ENCODE measurements at regions not wholly inside any gene's neighbourhood (a gene's known extent, or its start where the extent isn't known, plus 50 kb on each side); places are given as distances from the start of the nearest gene placed in this dataset.

DNA sequence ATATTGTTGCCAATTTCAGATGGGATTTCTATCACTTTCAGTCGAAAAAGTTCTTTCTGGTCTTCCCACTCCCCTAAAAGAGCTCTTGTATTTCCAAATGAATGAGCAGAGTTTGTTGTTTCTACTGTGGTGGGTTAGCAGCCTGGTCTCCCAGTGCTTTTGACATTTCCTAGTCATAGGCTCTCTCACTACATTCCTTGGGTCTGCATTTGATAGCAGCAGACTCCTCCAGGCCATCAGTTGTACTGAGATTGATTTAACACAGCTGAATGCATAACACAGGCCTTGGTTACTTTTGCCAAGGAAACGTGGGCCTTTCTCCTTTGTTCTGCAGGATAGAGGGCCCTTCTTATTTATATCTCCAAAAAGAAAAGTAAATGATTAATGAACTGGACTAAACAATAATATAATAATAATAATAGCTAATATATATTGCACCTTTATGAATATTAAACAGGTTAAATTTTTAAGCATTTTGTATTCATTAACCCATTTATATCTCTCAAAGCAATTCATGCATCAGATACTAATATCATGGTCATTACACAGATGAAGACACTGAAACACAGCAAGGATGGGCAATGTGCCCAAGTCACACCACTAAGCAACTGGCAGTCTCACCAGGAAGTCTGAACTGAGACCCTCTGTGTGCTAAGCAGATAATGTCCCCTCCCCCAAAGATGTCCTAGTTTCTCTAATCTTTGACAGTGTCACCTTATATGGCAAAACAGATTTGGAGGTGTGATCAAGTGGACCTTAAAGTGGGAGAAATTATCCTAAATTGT lies 1579.2 kb downstream of the AACS start:
- DNase-seq (ENCODE audit: low spot score): no peak

DNA sequence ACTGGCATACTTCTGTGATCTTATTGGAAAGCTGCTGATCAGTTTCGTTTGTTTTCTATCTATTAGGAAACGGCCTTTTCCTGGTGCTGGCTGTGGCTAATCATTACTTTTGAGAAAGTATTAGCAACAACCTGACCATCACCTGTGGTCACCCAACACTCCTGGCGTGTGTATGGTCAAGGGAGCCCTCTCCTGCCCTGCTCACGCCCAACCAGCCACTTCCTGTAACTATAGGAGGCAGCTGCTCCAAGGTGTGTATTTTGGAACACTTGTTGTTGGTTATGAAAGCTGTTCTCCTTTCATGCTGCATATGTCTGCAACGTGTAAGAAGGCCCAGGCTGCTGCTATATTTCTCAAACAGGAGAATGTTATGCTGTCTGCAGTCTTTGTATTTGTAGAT lies 1582.8 kb downstream of the AACS start:
- DNase-seq (ENCODE audit: low spot score): no peak

DNA sequence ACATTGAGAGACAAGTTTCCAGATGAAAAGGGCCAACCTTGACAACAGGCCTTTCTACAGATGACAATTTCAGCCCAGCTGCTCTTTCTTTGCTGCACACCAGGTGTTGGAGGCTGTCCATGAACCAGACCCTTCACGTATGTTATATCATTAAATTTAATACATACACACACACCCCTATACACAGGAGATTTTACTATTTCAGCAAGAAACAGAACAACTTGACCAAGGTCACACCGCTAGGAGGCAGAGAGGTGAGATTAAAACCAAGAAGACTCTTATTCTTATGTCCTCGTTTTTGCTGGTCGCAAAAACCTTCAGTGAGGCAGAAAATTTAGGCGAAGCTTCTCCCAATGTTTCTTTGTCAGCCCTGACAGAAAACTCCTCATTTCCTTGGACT lies 1585.9 kb downstream of the AACS start:
- no peak for DNase-seq (ENCODE audit: low spot score)

DNA sequence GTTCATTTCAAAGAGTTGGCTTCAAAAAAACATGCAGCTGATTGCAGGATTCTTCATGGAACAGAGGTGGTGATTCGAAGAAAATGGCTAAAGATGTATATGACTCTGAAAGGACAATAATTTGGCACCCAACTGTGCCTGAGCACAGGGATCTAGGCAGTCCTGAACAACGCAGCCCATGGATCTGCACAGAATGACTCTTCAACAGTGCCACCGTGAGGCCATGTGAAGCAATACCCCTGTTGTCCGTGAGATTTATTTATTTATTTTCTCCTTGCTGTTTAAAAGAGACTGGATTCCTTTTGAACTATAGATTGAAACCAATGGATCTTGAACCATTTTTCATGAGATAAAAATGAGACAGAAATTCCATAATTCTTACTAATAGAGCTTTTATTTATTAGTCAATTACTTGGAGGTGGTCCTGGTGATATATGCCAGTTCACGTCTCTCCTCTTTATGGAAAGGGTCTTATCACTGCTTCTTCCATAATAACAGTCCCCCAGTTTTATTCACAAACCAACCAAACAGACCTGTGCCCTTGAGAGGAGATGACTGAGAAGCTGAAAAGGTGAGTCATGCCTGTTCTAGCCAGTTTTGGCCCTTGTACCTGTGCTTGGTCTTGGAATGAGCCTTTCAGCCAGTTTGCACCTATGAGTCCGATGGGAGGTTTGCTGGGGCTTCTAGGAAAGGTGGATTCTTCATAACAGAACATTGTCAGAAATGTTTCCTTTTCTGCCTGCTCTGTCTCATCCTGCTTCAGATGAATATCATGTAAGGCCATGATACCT lies 1598.3 kb downstream of the AACS start:
- DNase-seq (ENCODE audit: low spot score): no peak

DNA sequence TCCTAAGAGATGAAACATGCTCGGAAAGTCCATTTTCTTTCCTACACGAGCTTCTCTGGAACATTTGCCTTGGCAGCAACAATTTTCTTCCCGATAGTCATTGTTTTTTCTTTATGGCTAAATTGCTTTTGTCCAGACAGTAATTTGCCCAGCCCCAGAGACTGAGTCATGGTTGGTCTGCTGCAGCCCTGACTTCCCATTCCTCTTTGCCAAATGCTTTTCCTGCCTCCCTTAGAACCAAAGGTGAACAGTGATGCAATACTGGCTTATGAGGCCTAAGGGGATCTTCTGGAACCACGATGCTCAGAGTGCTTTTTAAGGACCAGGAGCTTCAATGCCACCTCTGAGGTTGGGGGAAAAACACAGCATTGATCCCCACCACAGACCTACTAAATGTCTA lies 1599.6 kb upstream of the TMEM132C start:
- DNase-seq (ENCODE audit: low spot score): no peak

DNA sequence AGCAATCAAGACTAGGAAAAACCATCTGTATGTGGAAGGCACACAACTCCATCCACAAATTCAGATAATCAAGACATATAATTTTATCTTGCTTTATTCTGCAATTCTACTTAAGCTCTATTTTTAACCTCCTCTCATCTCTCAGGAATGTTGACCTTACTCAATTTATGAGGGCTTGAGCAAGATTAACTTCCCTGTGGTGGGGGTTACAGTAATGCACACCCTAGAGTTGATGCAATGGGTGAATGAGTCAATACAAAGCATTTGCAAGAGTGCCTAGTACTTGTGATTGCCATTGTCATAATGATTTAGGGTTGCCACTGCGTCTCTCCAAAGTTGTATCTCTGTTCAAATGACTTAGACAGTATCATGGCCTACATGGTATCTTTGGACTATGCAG lies 1598.4 kb upstream of the TMEM132C start:
- no peak for DNase-seq (ENCODE audit: low spot score)

DNA sequence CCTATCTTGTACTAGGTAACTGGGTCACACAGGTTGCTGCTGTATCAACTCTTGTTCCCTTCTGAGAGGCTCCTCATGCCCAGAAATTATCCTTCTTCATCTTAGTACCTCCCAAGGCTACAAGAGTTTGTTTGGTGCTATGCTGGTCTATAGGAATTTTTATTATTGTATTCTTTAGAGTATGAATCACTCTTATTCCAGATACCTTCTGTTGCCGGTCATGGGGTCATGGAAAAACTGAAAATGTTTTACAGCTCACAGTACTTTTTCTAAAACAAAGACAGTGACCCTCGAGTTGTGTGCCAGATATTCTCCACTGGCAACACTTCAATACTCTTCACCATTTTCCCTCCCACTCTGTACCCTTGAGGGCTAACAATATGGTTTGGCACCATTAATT lies 1598.0 kb upstream of the TMEM132C start:
- no peak for DNase-seq (ENCODE audit: low spot score)

DNA sequence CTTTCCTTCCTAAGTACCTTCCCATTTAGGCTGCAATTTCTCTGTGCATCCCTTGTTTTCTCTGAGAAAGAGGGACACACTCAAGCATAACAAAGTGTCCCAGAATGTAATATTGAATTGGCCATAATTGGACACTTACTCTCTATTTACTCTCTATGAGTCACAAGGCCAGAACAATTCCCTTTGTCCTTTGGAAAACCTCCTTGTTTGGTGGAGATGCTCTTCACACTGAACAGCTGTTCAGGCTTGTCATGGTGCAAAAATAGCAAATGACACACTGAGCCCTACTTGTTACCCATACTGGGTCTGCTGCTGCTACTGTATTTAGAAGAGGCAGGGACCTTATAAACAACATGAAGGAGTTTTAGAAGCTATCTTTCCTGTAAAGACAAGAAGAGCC lies 1590.5 kb upstream of the TMEM132C start:
- DNase-seq (ENCODE audit: low spot score): no peak

DNA sequence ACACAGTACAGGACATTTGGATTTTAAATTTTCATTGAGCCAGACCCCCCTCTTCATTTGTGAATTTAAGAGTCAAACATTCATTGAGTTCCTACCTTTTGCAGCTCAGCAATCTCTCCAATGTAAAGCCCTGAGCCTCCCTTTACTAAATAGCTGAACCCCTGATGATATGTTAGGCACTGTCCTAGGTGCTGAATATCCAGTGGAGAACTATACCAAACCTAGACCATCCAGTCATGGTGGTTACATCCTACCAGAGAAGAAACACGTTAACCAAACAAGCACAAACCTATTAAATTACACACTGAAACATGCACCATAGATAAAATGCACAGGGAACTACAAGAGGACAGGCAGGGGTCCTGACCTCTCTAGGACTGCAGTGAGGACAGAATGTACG lies 1585.3 kb upstream of the TMEM132C start:
- DNase-seq (ENCODE audit: low spot score): no peak

DNA sequence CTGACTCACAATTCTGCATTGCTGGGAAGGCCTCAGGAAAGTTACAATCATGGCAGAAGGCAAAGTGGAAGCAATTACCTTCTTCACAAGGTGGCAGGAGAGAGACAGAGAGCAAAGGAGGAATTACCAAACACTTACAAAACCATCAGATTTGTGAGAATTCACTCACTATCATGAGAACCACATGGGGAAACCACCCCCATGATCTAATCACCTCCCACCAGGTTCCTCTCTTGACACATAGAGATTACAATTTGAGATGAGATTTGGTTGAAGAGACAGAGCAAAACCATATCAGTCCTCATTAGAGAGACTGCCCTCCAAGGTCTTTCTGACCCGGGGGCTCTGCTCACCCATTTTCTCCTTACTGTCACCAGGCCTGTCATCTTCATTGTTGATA lies 1582.3 kb upstream of the TMEM132C start:
- no peak for DNase-seq (ENCODE audit: low spot score)

DNA sequence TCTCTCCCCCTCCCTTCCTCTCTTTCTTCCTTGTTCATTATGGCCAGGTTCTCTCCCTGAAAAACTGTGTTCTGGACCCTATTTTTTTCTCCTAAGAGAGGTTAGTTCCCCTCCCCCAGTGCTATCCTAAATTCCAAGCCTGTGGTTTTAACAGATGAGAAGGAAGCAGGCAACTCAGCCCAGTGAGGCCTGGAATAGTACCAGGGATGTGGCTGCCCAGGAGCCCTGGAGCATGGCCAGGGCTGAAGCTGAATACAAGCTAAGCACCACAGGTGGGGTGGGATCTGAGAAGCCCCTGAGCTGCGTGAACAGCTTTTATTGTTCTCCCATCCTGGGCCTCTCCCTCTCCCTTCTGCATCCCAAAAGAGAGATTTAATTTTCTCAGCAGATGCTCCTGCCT lies 1581.3 kb upstream of the TMEM132C start:
- no peak for DNase-seq (ENCODE audit: low spot score)

DNA sequence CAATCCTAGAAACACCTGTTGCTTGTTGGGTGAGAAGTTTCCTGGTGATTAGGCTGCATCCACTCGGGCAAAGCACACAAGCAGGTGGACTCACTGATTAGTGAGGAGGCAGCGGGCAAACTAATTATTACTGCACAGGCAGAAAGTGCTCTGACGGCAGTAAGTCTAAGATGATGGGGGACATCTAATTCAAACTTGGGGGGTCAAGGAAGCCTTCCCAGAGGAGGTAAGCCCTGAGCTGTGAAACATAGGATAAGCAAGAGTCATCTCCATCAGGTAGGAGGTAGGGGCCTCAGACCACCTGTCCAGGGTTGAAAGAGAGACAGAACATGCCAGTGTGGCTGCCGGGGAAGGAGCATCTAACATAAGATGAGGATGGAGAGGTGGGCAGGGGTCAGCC lies 1578.4 kb upstream of the TMEM132C start:
- DNase-seq (ENCODE audit: low spot score): no peak

DNA sequence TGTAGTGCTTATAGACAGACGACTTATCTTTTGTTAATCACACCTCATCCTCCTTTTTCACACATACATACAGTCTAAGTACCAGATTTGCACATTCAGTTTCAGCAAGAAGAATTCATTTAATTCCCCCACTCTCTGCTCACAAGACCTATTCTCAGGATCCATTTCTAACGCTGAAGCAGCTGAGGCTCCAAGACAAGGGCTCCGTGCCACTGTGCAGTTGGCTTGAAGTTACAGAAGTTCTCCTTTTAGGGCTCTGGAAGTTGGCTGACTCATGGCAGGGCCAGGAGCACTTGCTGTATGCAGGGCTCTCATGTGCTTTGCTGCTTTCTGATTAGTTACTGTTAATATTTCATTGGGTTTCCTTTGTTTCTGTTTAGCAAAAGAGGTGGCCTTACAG lies 1566.9 kb upstream of the TMEM132C start:
- no peak for DNase-seq (ENCODE audit: low spot score)

DNA sequence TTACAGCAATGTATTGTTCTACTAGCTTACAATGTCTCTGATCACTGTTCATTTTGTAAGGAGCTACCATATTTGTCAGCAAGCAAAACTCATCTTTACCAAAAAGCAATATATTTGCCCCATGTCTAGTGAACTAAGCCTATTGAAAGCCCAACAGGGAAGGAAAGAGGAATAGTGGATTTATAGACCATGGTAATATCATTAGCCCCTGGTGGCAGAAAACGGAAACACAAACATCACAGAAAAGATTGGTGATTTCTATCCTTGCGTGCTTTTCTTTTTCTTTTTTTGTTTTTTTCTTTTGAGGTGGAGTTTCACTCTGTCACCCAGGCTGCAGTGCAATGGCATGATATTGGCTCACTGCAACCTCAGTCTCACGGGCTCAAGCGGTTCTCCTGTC lies 1562.4 kb upstream of the TMEM132C start:
- DNase-seq (ENCODE audit: low spot score): no peak

DNA sequence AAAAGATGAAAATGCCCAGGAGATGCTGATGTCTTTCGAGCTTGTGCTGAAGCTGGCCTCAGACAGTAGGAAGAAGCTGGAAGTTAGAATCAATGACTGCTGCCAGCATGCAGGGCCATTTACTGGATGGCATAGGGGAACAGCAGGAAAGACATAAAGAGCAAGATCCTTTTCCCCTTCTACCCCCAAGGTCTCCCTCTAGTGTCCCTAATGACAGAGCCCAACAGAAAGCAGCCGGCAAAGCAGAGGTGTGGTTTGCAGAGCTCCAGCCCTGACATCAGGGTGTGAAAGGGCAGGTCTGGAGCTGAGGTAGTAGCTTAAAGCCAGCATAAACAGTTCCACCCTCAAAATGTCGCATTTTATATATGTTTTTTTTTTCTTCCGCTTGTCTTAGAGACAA lies 1560.7 kb upstream of the TMEM132C start:
- DNase-seq (ENCODE audit: low spot score): no peak

DNA sequence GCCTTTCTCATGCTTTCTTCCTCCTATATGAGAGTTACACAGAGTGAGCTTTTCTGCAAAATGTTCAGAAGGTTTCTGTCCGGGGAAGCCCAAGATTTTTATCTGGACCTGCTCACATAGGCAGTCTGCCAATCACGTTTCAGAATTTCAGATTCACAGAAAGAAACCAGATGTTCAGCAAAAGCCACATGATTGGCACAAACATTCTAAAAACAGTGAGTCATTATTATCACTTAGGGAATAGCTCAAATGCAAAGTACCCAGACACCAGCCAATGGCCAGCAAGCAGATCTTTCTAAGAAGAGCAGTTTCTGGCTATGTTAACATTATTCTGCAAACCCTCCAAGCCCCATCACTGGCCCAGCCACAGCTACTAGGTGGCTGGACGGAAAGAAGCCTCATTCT lies 1558.5 kb upstream of the TMEM132C start:
- DNase-seq (ENCODE audit: low spot score): no peak

DNA sequence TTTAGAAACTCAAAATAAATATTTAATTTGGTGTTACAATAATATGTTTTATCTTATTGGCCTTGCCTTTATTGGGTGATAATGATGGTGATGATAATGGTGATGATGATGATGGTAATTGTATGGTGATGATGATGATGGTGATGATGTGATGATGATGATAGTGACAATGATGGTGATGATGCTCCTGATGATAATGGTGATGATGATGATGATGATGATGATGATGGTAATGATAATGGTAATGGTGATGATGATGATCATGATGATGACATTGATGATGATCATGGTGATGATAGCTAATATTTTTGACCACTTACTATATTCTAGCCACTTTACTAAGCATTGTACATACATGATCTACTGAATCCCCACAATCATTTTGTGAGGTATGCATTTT lies 1548.6 kb upstream of the TMEM132C start:
- no peak for DNase-seq (ENCODE audit: low spot score)

DNA sequence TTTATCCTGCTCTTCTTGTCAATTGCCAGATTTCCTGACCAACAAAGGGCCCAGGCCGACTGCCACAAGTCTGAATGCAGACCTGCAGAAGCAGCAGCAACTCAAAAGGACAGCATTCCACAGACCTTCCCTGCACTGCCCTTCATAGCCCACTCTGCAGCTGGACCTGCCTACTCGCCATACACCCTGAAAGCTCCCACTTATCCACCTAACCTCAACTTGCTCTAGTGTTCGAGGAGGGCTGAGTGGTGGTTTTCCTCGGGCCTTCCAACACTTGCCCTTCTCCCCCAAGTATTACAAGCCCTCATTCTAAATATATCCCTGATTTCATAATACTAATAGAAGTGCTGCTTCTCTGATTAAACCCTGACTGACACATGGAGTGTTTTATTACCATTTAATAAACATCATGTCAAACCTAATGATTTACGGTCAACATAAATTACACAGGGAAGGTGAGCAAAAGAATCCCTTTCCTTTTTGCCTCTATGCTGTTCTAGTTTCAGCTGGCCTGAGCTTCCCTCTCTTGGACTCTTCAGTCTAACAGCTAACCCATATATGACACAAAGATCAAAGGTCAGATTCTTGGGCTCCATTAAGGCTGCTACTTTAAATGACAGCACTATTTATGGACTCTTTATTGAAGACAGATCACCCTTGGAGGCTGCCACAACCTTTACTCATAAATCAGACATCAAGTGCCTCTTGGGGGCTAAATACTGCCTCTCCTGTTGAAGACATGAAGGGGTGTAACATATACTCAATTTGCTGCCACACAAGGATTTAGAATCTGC lies 1546.9 kb upstream of the TMEM132C start:
- no peak for DNase-seq (ENCODE audit: low spot score)

DNA sequence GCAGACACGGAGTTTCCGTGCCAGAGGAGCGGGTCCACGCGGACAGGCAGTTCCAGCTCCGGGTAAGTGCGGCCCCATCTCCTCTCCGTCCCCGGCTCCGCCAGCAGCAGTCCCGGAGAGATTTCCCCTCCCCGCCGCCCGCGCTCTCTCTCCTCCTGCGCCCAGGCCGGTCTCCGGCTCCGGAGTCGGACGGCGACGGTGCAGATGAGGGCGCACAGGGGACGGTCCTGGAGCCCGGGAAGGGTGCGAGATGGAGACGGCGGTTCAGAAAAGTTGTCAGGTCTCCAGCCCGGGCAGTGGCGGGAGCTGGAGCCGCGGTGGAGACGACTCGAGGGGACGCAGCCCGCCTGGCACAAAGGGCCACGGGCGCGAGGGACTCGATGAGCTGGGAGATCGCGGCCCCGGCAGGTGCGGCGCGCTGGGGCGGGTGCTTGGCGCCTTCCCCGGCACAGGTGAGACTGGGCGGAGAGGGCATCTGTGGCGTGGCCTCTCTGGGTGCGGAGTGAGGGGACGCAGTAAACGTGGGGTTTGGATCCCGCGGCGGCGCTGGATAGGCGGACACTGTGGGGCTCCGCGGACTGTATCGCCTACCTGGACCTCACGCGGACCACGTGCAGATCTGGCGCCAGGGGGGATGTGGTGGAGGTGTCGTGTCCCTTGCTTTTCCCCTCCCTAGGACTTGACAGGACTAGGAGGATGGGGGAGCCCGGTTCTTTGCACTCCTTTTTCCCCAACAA lies 1540.3 kb upstream of the TMEM132C start:
- no peak for DNase-seq (ENCODE audit: low spot score)

DNA sequence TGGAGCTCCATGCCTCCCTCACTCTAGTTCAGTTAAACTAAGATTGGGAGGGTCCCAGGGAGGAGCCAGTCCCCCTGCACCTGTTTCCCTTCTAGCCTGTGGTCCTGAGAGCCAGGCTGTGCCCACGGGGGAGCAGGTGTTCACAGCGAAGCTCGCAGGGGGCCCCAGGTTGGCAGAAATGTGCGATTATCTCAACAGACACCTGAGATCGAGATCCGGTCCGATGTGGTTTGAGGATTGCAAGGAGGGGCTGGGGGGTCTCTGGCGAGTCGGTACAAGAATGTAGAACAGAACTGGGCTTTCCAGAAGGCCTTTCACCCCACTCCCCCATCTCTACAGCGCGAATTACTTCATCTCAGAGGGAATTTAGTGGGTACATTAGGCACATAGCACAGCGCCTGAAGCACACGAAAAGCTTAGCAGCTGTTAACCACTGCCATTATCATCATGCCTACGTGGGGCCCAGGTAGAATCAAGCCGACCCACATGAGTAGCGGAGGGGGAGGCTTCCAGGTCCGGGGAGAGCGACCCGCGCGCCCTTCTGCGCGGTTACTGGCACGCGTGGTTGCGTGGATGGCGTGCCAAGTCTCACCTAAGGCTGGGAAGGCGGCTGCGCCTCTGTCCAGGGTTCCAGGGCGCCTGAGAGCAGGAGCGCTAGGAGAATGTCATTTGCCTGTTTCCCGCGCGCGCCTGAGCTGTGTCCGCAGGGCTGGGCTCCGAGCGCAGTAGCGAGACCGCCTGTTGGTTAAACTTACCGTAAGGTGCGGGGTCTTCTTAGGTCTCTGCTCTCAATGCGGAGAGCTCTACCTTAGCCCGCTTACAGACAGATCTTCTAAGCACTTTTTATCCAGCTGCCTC lies 1539.5 kb upstream of the TMEM132C start:
- no peak for DNase-seq (ENCODE audit: low spot score)
